Hematopoietic multipotent progenitor cell treated with erythropoietin and hydrocortisone succinate and interleukin-3 and kit ligand, for 17 days (in vitro differentiated cells): ENCODE measurements at regions not wholly inside any gene's neighbourhood (a gene's known extent, or its start where the extent isn't known, plus 50 kb on each side); places are given as distances from the start of the nearest gene placed in this dataset.
"Not testable (repeated sequence)": the region's sequence is repeated elsewhere in the genome, so short reads cannot be mapped to it uniquely, and the experiment has no call there.

Source experiments
- DNase-seq: peaks from one replicate; pipeline ENCODE4 v3.0.0-alpha.2; 2015; ENCODE audit warnings: low spot score

DNA sequence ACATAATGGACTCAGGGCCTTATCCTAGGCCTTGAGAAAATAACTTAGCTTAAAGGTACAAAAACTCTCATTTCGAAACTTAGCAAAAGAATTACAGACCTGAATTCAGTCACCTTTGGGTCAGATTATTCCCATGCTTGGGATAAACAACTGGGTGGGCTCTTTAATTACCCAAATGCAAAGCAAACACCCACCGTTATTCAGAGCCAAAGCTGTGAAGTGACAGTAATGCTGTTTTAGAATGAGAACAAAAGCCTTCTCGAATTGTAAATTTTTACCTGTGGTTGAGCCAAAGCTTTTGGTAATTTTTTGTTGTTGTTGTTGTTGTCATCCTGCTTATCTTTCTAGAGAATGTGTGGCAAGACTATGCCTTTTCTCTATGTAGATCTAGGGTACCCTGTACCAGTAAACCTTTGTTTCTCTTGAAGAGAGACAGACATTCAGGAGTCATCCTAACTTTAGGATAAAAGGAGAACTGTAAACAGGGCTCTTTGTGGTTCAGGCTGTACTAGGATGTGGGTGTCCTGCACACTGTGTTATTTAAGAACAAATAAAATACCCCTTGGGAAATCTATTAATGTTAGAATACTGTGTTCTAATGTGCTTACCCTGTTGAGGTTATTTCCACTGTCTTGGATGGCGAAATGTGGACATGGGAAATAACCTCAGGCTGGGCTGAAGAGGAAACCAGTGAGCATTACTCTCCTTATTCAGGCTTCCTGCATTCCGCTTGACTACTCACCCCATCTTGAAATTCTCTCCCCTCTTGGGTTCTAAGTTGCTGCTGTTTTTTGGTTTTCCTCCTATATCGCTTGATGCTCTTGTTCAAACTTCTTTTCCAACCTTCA, 480.7 kb downstream of the CD83 start:
- no peak for DNase-seq

DNA sequence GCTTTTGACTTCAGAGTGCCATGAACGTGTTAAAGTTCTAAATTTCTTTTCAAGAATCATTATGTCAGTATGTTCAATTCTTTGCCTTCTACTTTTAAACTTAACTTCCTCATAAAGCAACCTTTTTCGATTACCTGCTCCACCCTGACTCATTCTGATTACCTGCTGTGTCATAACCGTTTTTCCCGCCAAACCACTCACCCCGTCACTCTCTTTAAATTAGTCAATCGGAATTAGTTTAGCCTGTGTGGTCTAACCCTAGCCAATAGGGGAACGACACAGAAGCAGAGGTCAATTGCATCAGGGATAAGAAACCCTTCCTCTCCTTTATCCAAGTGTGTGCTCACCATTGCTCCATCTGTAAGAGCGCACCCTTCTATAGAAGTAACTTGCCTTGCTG, 482.7 kb downstream of the CD83 start:
- DNase-seq, result not testable (repeated sequence)

DNA sequence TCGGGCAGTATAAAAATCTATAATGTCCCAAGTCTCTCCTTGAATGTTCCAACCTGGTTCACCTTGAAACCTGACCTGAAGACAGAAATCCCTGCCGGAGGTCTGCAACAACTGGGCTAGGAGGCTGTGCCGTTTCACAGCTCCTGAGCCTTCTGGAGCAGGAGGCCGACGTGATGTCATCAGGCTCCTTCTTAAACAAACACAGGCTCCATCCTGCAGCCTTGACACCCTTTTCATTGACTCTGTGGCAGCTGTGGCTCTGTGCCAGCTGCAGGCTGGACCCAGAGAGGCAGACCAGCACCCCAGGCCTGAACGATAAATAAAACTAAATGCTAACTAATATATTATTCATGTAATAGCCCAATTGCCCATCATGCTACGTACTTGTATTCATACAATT, 483.9 kb downstream of the CD83 start:
- no peak for DNase-seq

DNA sequence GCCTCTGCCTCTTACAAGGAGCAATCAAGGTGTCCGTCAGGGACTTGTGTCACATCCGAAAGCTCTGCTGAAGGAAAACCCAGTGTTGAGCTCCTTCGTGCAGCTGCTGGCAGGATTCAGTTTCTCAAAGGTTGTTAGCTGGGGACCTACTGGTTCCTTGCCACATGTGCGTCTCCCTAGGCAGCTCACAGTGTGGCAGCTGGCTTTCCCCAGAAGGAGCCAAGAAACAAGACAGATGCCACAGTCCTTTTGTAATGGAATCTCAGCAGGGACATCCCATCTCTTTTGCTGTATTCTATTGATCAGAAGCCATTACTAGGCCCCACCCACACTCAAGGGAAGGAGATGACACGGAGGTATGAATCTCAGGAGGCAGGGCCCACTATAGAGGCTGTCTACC, 488.8 kb downstream of the CD83 start:
- no peak for DNase-seq

DNA sequence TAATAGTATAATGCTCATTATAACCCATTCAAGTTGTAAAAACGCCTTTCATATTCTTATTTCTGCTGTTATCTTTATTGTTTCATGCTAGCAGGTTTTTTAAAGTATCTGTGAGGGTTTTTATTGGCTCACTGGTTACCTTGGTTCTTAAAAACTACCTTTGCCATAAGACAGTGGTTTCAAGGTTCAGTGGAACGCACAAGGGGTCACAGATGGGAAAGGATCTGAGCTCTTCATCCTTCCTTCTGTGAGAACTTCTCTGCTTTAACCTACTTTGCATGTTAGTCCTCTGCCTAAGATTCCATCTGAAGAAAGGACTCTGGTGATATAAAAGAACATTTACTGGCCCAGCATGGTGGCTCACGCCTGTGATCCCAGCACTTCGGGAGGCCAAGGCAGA, 492.6 kb downstream of the CD83 start:
- no peak for DNase-seq

DNA sequence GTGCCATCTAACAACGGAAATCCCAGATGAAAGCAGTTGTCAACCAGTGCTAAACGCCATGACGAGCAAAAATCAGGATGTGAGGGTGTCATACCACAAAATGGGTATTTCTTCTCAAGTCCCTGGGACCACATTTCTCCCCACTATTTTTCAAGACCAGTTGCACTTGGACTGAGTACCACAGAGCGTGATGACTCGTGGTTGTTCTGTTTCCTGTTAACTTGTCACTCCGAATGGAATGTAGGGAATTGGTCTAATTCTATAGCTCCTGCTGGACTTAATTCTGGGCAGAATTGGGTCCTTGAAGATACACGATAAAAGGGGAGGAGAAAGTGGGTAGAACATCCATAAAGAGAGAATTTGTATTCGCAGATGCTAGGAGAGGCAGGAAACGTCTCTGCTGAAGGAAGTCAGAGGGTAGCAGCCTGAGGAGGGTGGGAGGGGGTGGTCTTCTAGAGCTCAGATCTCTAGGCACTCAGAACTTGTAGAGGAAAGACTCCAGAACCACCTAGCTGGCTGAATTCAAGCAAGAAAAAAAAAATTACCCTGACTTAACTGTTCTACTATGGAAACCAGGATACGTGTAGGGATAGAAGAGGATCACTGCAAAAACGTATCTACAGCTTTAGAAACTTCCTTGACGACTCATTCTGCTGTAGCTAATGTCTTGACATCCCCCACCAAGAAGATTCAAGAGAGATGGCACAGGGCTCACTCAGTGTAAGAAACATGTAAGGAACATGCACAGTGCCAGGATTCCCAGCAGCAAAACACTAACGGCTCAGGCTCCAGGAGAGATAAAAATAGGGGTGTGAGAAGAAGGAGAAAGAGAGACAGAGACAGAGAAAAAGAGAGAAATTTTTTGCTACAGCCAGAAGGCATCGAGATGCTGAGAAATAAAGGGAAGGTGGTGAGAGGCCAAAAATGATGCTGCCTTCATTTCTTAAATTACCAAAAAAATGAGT, 494.7 kb downstream of the CD83 start:
- DNase-seq, result no peak

DNA sequence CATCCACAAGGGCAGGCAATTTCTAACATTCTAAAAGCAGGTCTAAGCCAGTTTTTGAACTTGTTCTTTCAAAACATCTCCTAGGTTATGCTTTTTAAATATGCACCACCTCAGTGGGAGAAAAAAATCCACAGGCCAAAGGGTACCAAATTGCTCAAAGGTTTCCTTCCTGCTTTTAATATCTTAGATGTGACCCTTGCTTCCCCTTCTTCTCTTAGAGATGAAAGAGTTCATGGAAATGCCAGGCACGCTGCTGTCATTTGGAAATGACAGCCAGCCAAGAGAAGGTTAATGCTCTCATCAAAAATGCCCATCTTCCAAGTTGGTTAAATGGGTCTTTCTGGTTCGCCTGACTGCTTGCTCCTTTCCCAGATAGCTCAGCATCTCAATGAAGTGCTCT, 497.1 kb downstream of the CD83 start:
- DNase-seq, result no peak

DNA sequence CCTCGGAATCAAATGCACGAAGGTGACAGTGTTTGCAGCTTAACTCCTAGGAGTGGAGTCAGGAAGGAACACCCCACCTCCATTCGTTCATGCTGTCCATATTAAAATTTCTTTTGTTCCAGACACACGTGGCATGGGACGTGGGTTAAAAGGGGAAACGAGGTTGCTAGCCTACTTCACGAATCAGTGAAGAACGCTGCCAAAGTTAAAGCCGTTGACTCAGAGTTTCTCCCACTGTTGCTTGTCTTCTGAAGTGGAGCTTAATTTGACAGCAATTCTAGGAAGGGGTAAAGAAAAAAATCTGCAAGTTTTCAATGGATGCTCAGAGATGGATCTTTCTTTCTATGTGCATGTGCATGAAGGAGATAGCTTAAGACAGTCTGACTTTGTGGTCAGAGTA, 499.1 kb downstream of the CD83 start:
- DNase-seq, result no peak

DNA sequence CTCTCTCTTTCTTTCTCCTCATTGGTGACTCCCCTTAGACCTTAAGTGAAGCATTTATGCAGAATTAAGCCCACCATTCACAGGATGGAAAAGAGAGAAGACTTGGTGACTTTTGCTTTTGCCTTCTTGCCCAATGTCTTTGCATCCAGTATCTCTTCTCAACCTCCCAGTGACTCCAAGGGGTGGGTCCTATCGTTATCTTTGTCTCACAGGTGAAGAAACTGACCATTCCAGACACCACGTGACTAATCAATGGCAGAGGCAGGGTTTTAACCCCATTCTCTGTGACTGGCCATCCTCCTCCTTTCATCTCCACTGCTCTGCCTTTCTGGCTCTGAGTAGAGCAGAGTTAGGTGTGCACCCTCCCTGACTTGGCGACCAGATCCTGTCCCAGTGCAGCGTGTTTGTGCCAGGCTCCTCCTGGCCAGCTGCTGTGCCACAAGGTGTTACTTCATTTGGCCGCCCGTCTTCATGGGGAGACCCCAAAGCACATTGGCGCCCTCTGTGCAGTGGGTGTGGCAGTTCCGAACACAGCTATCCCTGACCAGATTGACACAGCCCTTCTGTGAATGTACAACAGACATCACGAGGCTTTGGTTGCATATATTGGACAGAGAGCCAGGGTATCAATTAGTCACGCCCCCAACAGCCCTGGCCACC, 501.3 kb downstream of the CD83 start:
- DNase-seq, result no peak

DNA sequence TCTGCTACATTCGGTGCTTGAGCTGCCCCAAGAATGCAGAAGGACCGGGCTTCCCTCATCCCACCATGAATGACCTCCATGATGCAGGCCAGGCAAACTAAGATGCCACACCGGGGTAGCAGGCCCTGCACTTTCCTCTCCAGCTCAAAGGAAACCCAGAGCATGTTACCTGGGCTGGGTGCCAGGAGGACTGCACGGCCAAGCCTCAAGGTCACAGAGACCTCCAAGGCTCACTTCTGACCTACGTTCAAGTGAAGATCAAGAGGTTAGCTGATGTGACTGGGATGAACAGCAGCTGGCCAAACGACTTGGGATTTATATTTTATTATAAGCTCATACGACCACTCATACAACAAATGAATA, 501.8 kb downstream of the CD83 start:
- no peak for DNase-seq

DNA sequence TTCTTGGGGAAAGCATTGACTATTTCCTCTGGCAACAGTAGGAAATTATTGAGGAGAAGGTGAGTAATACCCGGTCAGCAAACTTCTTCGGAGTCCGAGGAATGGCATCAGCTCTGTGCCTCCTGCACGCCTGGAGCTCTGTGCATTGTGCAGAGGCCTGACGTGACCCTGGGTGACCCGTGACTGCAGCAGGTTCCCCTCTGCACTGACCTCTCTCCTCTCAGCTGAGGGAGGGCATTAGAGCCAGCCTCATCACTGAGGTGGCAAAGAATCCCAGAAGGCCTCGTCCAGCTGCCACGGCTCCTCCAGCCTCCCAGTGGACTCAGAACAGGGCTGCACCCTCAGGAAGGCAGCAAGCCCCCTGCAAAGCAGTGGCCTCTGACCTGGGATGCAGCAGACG, 502.9 kb downstream of the CD83 start:
- no peak for DNase-seq

DNA sequence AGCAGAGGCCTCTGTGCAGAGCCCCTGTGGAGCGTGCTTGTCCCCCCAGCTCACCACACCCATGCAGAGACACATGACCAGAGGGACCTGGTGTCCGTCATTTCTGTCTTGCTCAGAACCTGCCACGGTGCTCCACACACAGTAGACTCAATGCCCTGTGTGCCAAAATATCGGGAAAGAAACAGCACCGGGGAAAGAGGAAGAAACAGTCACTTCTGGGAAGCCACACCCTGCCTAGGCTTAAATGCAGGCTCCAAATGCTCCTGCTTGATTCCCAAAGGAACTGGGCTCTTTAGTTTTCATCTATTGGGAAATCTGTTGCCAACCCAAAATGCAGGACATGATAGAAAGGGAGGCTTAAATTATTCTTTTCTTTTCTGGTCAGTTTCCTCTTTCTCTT, 503.9 kb downstream of the CD83 start:
- no peak for DNase-seq

DNA sequence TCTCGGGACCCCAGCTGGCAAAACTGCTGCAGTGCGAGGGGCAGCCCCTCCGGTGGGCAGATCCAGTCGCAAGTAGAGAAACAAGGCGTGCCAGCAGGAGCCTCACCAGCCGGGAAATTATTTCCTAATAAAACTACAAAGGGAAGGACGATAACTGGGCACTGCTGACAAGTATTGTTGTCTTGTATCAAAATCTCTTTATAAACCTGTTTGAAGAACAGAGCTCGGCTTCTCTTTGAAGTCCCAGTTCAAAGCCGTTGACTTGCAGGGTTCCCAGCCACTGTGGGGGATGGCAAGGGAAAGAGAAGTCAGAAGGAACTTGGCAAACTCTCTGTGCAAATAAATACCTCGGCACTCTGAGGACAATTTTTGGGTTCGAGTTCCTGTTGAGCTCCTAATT, 504.5 kb downstream of the CD83 start:
- no peak for DNase-seq

DNA sequence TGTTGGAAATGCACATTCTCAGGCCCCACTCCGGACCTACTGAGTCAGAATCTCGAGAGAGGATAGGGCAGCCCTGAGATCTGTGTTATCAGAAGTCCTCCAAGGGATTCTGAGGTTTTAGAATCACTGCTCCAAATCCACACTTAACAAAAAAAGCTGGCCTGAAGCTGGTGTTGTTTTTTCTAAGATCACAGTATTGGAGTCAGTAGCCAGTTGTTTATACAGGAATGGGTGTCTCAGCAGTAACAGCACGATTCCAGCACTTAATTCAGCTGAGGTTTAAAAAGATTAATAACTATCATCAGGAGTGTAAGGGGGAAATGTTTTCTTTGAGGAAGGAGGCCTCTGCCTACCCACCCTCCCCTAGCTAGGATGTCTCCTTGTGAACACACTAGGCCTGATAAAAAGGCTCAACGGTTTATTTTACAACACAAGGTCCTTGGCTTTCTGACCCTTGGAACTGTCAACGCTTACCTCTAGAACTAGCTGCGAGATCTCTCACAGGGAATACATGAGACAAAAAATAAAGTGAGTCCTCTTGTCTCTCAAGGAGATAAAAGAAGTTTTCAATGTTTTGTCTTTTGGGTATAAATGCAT, 505.4 kb downstream of the CD83 start:
- DNase-seq, result no peak

DNA sequence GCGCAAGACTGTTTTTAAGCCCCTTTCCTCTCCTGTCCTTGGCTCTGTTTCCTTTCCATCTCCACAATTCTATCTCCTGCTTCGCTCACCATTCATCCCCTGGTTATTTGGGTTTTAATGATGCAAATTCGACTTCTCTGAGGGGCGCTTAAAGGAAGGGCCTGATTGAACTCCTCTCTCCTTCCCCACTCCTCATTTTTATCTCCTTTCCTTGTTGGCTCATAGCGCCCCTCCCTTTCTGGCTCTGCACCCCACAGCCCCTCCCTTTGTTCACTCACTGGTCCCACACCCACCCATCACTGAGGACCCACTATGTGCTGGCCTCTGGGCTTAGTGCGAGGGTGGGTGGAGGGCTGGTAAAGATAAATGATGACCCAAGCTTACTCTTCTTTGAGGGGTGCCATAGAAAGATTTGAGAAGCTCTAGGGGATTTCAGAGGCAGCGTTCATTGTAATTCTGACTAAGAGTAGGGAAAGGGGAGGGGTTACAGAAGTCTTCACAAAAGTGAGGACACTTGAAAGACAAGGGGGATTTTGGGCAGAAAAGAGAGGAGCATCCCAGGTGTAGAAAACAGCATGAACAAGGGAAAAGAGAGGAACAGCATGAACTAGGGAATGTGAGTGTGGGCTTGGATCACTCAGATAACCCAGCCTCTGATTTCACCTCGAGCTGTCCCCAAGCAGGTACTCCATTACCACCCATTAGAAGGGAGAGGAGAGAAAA, 507.8 kb downstream of the CD83 start:
- DNase-seq, result no peak

DNA sequence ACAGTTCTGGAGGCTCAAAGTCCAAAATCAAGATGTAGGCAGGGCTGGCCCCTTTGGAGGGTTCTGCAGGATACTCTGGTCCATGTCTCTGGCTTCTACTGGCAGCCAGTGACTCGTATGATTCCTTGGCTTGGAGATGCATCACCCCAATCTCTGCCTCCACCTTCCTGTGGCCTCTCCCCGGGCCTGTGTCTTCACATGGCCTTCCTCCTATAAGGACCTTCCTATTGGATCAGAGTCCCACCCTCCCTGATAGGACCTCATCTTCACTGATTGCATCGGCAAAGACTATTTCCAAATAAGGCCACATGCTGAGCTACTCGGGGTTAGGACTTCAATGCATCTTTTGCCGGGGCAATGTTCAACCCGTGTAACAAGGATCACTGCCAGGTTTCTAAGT, 509.0 kb downstream of the CD83 start:
- DNase-seq, result no peak

DNA sequence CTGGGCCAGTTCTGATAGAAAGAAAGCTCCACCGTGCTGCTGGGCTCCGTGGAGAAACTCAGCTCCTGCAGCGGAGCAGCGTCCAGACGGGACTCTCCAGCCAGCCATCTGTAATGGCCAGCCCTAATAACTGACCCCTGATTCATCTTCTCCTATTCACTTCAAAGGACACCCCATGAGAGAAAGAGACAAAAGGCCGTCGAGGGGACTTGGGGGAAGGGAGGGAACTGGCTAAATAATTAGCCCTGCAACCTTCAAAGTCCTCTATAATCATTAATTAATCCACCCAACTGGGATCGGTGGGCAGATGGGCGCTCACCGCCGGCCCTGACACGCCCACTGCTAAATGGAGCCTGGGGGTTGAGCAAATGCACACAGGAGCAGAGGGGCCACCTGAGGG, 512.4 kb downstream of the CD83 start:
- DNase-seq, result no peak

DNA sequence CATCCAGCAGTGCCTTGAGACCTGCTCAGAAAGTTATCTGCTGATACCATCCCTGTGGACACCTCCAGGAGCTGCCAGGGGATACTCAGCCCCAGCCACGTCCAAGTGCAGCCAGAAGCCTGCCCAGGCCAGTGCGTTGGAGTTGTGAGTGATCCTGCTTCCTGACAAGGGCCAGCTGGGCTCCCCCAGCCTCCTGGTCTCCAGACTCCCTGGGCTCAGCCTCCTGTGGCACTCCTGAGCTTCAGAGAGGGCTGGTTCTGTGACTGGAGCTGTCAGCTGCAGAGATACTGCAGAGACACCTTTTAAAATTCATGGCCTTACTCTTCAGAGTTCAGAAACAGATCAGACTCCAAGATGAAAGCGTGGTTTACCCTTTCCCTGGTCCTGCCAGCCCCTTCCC, 515.9 kb downstream of the CD83 start:
- DNase-seq, result no peak

DNA sequence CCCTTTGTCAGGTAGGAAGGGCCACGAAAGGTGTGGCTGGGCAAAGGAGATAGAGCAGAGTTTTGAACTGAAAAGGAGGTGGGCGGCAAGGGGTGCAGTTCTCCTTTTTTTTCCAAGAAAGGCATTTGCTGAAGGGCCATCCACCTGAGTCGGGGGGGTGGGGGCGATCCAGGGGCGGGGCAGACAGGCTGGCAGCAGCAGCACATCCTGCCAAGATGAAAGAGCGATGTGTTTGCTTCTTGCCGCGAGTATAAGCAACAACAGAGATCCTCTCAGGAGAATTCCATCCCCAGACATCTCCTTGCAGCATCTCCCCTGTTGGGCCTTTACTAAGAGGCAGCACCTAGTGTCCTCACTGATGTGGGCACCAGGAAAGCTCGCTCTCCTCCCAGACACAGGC, 516.5 kb downstream of the CD83 start:
- no peak for DNase-seq

DNA sequence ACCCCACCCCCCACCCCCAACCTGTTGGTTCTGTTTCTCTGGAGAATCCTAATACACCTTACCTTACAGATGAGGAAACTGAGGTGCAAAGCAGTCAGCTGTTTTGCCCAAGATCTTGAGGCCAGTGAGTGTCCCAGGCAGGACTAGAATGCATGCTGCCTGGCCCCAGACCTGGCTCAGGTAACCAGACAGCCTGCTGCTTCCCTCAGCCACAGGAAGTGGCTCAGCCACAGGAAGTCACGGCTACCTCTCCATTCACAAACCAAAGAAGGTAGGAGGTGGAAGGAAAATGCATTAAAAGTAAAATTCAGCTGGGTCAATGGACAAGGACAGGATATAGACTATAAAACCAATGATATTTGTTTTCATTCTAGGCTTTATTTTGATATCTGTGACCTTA, 517.6 kb downstream of the CD83 start:
- no peak for DNase-seq

DNA sequence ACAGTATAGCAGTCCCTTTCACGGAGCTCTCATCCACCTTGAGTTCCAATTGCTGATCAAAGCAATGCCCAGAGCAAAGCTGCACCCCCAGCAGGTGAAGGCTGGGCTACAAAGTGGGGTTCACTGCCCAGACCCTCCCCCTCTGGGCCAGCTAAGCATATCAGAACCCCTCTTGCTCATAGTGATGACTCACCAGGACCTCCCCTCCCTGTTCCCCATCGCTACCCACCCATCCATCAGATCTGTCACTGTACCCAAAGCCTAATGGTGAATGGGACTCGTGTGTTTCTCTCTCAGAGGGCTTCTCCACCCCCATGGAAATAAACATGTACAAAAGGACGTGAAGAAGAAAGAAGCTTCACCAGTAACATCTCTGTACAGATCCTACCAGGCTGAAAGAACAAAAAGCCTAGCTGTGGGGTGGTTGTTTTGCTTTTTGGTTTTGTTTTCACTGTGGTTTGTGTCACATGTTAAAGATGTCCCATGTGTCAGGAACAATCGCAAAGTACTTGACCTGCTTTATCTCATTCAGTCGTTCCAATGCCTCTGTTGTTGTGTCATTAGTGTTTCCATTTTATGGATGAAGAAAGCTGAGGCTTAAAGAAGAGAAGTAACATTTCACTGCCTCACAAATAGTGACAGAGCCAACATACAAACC, 518.5 kb downstream of the CD83 start:
- no peak for DNase-seq
